Upper lobe of left lung (tissue), 4 donors: ENCODE measurements at regions not wholly inside any gene's neighbourhood (a gene's known extent, or its start where the extent isn't known, plus 50 kb on each side); places are given as distances from the start of the nearest gene placed in this dataset.

Experiments
- EP300 ChIP-seq, 4 donors: sonication (generic); formaldehyde crosslinking; IDR thresholded peaks; one replicate each; pipeline ENCODE4 v1.5.1; 2017; ENCODE audit warnings: antibody characterized with exemption in 4 of 4, control low read depth in 2 of 4
- POLR2A ChIP-seq, 4 donors: fragments of 450-650 bp; IDR thresholded peaks; one replicate each; pipeline ENCODE4 v1.5.1; 2016 to 2017; ENCODE audit warnings: antibody characterized with exemption in 4 of 4, mild to moderate bottlenecking in 2 of 4
- TF ChIP-seq, protein P1 (sequence below), 6 experiments: fragments of 450-650 bp in 4 of 6; fragments of 200-600 bp in 2 of 6; sonication (generic) in 2 of 6; IDR thresholded peaks; one replicate each; pipeline ENCODE4 v1.5.1; 2016 to 2019; ENCODE audit warnings: antibody characterized with exemption in 6 of 6

DNA sequence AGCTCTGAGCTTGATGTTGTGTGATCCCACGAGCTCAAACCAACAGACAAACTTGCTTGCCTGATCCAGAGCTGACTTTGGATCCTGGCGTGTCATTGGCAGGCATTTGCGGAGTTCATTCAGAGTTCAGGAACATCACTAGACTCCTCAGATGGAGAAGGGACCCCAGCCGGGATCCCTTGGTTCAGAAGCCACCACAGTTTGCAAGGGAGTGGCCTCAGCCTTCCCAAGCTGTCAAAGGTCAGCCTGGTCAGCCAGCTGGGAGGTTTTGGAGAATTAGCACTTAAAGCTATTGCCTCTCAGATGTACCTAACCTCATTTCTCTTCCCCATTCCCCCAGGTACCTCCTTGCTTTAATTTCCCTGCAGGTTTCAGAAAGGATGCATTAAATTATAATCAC is 208.8 kb upstream of the SOX21 start:
- TF ChIP-seq, protein P1, sequence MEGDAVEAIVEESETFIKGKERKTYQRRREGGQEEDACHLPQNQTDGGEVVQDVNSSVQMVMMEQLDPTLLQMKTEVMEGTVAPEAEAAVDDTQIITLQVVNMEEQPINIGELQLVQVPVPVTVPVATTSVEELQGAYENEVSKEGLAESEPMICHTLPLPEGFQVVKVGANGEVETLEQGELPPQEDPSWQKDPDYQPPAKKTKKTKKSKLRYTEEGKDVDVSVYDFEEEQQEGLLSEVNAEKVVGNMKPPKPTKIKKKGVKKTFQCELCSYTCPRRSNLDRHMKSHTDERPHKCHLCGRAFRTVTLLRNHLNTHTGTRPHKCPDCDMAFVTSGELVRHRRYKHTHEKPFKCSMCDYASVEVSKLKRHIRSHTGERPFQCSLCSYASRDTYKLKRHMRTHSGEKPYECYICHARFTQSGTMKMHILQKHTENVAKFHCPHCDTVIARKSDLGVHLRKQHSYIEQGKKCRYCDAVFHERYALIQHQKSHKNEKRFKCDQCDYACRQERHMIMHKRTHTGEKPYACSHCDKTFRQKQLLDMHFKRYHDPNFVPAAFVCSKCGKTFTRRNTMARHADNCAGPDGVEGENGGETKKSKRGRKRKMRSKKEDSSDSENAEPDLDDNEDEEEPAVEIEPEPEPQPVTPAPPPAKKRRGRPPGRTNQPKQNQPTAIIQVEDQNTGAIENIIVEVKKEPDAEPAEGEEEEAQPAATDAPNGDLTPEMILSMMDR (IDR thresholded peaks at IDR 0.05): no peak
- TF ChIP-seq POLR2A (IDR thresholded peaks at IDR 0.05) (no peak), EP300 (IDR thresholded peaks at IDR 0.05) (no peak)
